ENCODE measurements at regions not wholly inside any gene's neighbourhood (a gene's known extent, or its start where the extent isn't known, plus 50 kb on each side); places are given as distances from the start of the nearest gene placed in this dataset.
"Not testable (repeated sequence)": the region's sequence is repeated elsewhere in the genome, so short reads cannot be mapped to it uniquely, and the experiment has no call there.

DNA sequence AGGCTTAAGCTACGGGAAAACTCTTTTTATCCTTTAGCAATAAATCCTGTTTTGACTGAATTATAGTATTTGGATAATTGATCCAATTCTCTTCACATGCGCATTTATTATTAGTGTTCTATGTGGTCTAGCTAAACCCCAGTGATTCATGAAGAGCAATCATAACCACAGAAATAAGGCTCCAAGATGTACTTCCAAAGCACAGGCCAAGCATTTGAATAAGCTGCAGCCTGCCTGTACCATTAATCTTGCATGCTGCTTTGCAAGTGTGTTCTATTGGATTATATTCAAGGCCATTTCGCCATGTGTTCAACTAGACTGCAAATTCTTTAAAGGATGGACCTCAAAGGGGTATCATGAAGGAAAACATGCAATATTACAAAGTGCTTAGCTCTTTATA is 385.2 kb upstream of the FAT1 start:
- Histone ChIP-seq H3K4me1 (ENCODE audit: control insufficient read depth, insufficient read depth, low read length) (no peaks in the 10 kb centered on the region), H3K9me3 (ENCODE audit: control insufficient read depth, low read length) (no peaks in the 10 kb centered on the region), H3K4me3 (ENCODE audit: low read length) (no peak overlapping the region), H3K27me3 (ENCODE audit: control insufficient read depth, insufficient read depth) (no peaks in the 10 kb centered on the region), H3K27ac (ENCODE audit: low read length) (no peak overlapping the region)
- ATAC-seq: no peak
- intact Hi-C loops (cut with DNase I): no loop called here
- DNase-seq: no peak
- WGBS: 87% methylated on average over 3 of the region's 3 CpGs

DNA sequence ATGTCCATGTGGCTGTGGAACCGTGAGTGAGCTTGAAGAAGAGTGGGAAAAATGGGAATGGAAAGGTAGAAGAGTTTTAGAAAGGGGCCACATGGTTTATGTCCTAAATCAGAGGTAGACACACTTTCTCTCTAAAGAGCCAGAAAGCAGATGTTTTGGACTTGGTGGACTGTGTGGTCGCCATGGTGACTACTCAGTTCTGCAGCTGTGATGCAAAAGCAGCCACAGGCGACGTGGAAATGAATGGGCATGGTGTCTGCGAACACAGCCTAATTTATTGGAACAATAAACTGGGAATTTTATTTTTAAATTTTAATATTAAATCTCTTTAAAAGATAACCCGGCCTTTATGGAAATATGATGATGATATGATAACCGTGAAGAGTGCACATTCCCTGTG is 386.0 kb upstream of the FAT1 start:
- Histone ChIP-seq H3K4me1 (ENCODE audit: control insufficient read depth, insufficient read depth, low read length) (no peaks in the 10 kb centered on the region), H3K27me3 (ENCODE audit: control insufficient read depth, insufficient read depth) (no peaks in the 10 kb centered on the region), H3K9me3 (ENCODE audit: control insufficient read depth, low read length) (no peaks in the 10 kb centered on the region), H3K4me3 (ENCODE audit: low read length) (no peak overlapping the region), H3K27ac (ENCODE audit: low read length) (no peak overlapping the region)
- intact Hi-C loops (cut with DNase I): no loop called here
- DNase-seq (no peak), ATAC-seq (no peak)
- 81% methylated on average over 7 of the region's 7 CpGs for WGBS

DNA sequence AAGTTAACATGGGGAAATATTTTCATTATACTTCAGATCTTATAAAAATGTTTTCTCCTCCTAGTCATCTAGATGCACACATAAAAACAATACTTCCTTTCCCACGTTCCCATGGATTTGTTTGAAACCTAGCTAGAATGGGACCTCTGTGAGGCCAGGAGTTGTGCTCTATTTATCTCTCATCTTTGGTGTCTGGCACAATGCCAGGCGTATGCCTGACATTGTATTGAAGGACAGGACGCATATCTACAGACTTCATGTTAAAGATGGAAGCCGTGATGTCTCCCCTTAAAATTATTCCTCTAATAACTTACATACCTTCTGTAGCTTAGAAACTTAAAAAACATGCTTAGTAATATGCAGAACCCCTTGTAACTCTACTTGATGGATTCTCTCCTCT is 394.5 kb upstream of the FAT1 start:
- Histone ChIP-seq H3K4me3 (ENCODE audit: low read length) (no peak overlapping the region), H3K27me3 (ENCODE audit: control insufficient read depth, insufficient read depth) (no peaks in the 10 kb centered on the region), H3K9me3 (ENCODE audit: control insufficient read depth, low read length) (no peaks in the 10 kb centered on the region), H3K27ac (ENCODE audit: low read length) (no peak overlapping the region), H3K4me1 (ENCODE audit: control insufficient read depth, insufficient read depth, low read length) (no peaks in the 10 kb centered on the region)
- intact Hi-C loops (cut with DNase I): no loop called here
- WGBS: 73% methylated on average over 4 of the region's 4 CpGs
- no peak for ATAC-seq
- no peak for DNase-seq

DNA sequence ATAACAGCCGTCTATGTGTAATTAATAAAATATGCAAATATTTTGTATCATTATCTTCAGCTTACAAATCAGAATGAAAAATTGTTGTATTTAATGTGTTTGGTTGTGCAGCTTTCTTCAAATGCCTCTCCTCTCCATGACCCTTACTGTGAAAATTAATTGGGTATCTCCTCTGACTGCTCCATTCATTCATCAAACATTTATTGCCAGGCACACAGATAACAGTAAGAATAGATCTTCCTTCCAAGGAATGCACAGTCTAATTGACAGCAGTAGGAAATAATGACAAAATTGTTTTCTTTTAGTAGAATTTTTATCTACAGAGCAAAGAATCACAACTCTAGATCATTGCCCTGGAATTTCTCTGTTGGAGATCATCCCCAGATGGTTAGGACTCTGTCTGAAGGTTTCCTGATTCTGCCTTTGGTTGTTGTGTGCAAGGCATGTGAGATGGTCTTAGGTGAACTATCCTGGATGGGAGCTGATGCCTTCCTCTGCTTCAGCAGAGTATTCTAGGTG is 395.0 kb upstream of the FAT1 start:
- intact Hi-C loops (cut with DNase I): no loop called here
- no peak overlapping the region for H3K27ac ChIP-seq (ENCODE audit: low read length)
- H3K4me3 ChIP-seq (ENCODE audit: low read length): no peak overlapping the region
- 78% methylated on average over 1 of the region's 1 CpG for WGBS
- no peaks in the 10 kb centered on the region for H3K27me3 ChIP-seq (ENCODE audit: control insufficient read depth, insufficient read depth)
- DNase-seq: no peak
- H3K4me1 ChIP-seq (ENCODE audit: control insufficient read depth, insufficient read depth, low read length): no peaks in the 10 kb centered on the region
- ATAC-seq: no peak
- no peaks in the 10 kb centered on the region for H3K9me3 ChIP-seq (ENCODE audit: control insufficient read depth, low read length)

DNA sequence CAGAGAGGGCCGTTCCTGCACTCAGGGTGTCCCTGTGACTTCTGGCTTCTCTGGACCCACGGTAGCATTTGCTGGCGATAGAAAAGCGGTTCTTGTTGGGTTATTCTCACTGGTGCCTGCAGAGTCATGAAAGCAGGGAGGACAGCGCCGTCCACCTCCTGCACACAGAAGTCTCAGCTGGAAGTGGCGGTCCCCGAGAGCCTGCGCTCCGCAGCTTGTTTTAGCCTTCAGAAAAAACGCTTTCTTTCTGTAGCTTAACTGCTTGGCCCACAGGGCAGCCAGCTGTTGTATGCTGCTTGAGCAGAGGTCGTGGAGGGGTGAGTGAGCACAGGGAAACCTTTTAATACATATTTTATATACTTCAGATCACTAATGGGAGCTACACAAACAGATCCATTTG is 400.7 kb upstream of the FAT1 start:
- no peaks in the 10 kb centered on the region for H3K27me3 ChIP-seq (ENCODE audit: control insufficient read depth, insufficient read depth)
- 75% methylated on average over 12 of the region's 12 CpGs for WGBS
- no peak overlapping the region for H3K27ac ChIP-seq (ENCODE audit: low read length)
- H3K4me1 ChIP-seq (ENCODE audit: control insufficient read depth, insufficient read depth, low read length): no peaks in the 10 kb centered on the region
- DNase-seq (no peak), ATAC-seq (no peak)
- H3K4me3 ChIP-seq (ENCODE audit: low read length): no peak overlapping the region
- no peaks in the 10 kb centered on the region for H3K9me3 ChIP-seq (ENCODE audit: control insufficient read depth, low read length)
- intact Hi-C loops (cut with DNase I): no loop called here

DNA sequence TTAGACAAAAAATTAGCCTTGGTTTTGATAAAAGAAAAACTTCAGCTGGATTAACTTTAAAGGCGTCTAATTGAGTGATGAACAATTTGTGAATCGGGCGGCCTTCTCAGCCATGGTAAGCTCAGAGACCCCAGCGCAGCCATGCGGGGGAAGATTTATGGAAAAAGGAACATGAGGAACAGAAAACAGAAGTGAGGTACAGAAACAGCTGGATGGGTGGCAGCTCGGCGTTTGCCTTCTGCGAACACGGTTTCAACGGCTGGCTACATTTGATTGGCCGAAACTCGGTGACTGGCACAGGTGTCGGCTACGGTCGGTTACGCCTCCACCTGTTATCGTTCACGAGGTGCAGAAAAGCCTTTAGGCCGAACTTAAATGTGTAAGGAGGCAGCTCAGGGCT is 401.4 kb upstream of the FAT1 start:
- ATAC-seq: no peak
- intact Hi-C loops (cut with DNase I): no loop called here
- H3K4me1 ChIP-seq (ENCODE audit: control insufficient read depth, insufficient read depth, low read length): no peaks in the 10 kb centered on the region
- no peak overlapping the region for H3K4me3 ChIP-seq (ENCODE audit: low read length)
- DNase-seq: no peak
- no peaks in the 10 kb centered on the region for H3K27me3 ChIP-seq (ENCODE audit: control insufficient read depth, insufficient read depth)
- no peaks in the 10 kb centered on the region for H3K9me3 ChIP-seq (ENCODE audit: control insufficient read depth, low read length)
- H3K27ac ChIP-seq (ENCODE audit: low read length): no peak overlapping the region
- 95% methylated on average over 19 of the region's 19 CpGs for WGBS

DNA sequence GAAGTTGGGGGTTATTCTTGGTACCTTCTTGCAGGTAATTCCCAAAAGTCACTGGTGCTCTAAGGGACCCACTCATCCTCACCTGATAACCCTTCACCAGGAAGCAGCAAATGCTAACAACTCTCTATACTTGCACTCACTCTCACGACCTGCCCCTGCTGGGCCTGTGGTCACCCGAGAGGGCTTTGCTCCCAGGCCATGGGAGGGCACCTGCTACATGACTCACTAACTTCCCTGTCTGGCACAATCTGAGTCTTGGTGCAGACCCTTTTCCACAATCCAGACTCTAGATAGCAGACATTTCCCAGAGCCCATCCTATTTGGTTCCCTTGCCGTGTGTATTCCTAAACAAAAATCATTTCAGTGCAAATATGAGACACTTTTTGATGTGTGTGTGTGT is 403.8 kb upstream of the FAT1 start:
- H3K4me1 ChIP-seq (ENCODE audit: control insufficient read depth, insufficient read depth, low read length): no peaks in the 10 kb centered on the region
- no peak for ATAC-seq
- H3K27me3 ChIP-seq (ENCODE audit: control insufficient read depth, insufficient read depth): no peaks in the 10 kb centered on the region
- H3K4me3 ChIP-seq (ENCODE audit: low read length): no peak overlapping the region
- no peaks in the 10 kb centered on the region for H3K9me3 ChIP-seq (ENCODE audit: control insufficient read depth, low read length)
- no peak for DNase-seq
- intact Hi-C loops (cut with DNase I): no loop called here
- H3K27ac ChIP-seq (ENCODE audit: low read length): no peak overlapping the region
- WGBS: 84% methylated on average over 3 of the region's 3 CpGs

DNA sequence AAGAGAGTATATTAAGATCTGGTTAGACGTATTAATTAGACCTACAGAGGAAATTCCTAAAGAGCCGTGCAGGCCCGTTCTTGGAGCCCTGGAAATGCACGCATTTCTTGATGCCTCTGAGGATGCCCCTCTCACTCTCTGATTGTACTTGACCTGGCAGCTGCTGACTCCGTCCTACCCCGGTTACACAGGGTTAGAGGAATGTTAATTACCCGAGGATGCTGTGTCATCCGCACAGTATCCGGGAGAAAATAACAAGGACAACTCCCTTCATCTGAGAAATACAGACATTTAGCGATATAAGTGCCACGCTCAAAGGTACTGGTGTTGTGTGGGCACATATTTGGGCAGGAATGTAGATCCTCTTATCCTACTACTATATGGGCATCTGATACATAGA is 404.6 kb upstream of the FAT1 start:
- Histone ChIP-seq H3K27ac (ENCODE audit: low read length) (no peak overlapping the region), H3K9me3 (ENCODE audit: control insufficient read depth, low read length) (no peaks in the 10 kb centered on the region), H3K27me3 (ENCODE audit: control insufficient read depth, insufficient read depth) (no peaks in the 10 kb centered on the region), H3K4me3 (ENCODE audit: low read length) (no peak overlapping the region), H3K4me1 (ENCODE audit: control insufficient read depth, insufficient read depth, low read length) (no peaks in the 10 kb centered on the region)
- ATAC-seq (no peak), DNase-seq (no peak)
- intact Hi-C loops (cut with DNase I): no loop called here
- WGBS: 68% methylated on average over 11 of the region's 11 CpGs

DNA sequence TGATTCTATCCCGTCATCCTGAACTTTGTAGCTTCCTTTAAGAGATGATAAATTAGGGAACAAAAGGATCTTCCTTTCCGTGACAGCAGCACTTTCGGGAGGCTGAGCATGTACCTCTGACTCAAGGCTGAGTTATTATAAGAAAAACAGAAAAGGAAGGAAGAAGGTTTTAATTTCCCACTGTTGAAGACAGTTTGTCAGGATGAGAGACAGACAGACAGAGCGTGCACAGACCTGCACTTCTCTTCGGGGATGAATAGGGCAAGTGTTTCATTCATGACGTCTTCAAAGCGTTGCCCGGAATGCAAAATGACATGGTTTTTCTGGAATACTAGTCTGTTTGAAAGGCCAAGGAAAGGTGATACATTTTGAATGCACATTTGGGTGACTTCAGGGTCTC is 405.3 kb upstream of the FAT1 start:
- ATAC-seq: no peak
- H3K4me3 ChIP-seq (ENCODE audit: low read length): no peak overlapping the region
- no peaks in the 10 kb centered on the region for H3K4me1 ChIP-seq (ENCODE audit: control insufficient read depth, insufficient read depth, low read length)
- WGBS: 71% methylated on average over 8 of the region's 8 CpGs
- no peaks in the 10 kb centered on the region for H3K27me3 ChIP-seq (ENCODE audit: control insufficient read depth, insufficient read depth)
- no peaks in the 10 kb centered on the region for H3K9me3 ChIP-seq (ENCODE audit: control insufficient read depth, low read length)
- no peak for DNase-seq
- no peak overlapping the region for H3K27ac ChIP-seq (ENCODE audit: low read length)
- intact Hi-C loops (cut with DNase I): no loop called here

DNA sequence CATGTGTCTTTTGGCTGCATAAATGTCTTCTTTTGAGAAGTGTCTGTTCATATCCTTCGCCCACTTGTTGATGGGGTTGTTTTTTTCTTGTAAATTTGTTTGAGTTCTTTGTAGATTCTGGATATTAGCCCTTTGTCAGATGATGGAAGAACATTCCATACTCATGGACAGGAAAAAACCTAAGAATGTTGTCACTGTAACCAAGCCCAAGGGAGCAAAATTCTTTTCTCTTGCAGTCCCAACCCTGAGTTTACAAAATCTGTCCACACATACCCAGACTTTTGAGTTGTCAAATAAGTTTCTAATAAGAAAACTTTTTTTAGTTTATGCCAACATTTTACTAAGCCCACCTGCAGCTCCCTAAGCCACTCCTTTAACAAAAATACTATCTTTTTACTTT is 408.2 kb upstream of the FAT1 start:
- H3K27ac ChIP-seq (ENCODE audit: low read length); ATAC-seq; H3K4me3 ChIP-seq (ENCODE audit: low read length); intact Hi-C loops (cut with DNase I); H3K27me3 ChIP-seq (ENCODE audit: control insufficient read depth, insufficient read depth); DNase-seq; H3K9me3 ChIP-seq (ENCODE audit: control insufficient read depth, low read length); H3K4me1 ChIP-seq (ENCODE audit: control insufficient read depth, insufficient read depth, low read length): not testable (repeated sequence)
- WGBS: 90% methylated on average over 1 of the region's 1 CpG

DNA sequence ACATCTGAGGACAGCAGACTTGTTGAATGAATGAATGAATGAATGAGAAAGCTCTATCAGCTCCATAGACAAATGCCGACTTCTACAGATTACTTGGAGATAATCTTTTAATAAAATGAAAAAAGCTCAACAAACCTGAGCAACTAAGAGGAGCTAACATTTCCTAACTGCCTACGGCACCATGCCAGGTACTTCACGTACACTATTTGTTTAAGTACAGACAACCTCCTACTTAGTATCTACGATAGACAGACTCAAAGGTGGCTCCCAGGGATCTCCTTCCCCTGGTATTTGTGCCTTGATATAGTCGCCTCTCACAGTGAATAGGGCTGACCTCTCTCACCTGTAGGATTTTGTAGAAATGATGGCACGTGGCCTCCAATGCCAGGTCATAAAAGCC is 412.2 kb upstream of the FAT1 start:
- no peak for DNase-seq
- ATAC-seq: no peak
- Histone ChIP-seq H3K27ac (ENCODE audit: low read length) (no peak overlapping the region), H3K9me3 (ENCODE audit: control insufficient read depth, low read length) (no peaks in the 10 kb centered on the region), H3K27me3 (ENCODE audit: control insufficient read depth, insufficient read depth) (no peaks in the 10 kb centered on the region), H3K4me3 (ENCODE audit: low read length) (no peak overlapping the region), H3K4me1 (ENCODE audit: control insufficient read depth, insufficient read depth, low read length) (no peaks in the 10 kb centered on the region)
- intact Hi-C loops (cut with DNase I): no loop called here
- WGBS: 89% methylated on average over 6 of the region's 6 CpGs

DNA sequence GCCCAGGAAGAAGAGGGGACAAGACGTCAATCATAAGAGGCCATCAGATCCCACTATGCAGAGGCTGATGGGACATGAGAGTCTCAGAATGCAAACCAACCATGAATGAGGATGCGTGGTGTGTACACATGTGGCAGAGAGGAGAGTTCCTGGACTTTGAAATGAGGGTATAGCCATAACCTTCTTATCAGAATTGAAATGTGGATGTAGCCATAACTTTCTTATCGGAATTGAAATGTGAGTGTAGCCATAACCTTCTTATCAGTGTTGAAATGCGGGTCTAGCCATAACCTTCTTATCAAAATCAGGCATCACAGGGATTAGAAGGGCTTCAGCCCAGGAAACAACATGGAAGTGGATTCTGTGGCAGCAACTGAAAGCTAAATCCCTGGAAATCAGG is 415.5 kb upstream of the FAT1 start:
- WGBS: 81% methylated on average over 4 of the region's 4 CpGs
- no peaks in the 10 kb centered on the region for H3K27me3 ChIP-seq (ENCODE audit: control insufficient read depth, insufficient read depth)
- DNase-seq: no peak
- no peak overlapping the region for H3K4me3 ChIP-seq (ENCODE audit: low read length)
- ATAC-seq: no peak
- H3K4me1 ChIP-seq (ENCODE audit: control insufficient read depth, insufficient read depth, low read length): no peaks in the 10 kb centered on the region
- intact Hi-C loops (cut with DNase I): no loop called here
- no peak overlapping the region for H3K27ac ChIP-seq (ENCODE audit: low read length)
- no peaks in the 10 kb centered on the region for H3K9me3 ChIP-seq (ENCODE audit: control insufficient read depth, low read length)

Measured in right cardiac atrium (tissue), 5 donors.